WTC11 (cell line): ENCODE measurements at regions not wholly inside any gene's neighbourhood (a gene's known extent, or its start where the extent isn't known, plus 50 kb on each side); places are given as distances from the start of the nearest gene placed in this dataset.

Source experiments
- ATAC-seq: fragments of 200-7000 bp; cut with Tn5 transposase; 2 replicates; pipeline ENCODE4 v1.10.0; 2021; ENCODE audit warnings: mild to moderate bottlenecking, moderate library complexity
- CTCF ChIA-PET: fragments of 300-600 bp; sonication (Branson Sonifier 250); formaldehyde crosslinking; loops from one replicate; lab custom pipeline; 2021; ENCODE audit warnings: antibody characterized with exemption; lab: Charles Lee
- POLR2A ChIA-PET: fragments of 350-600 bp; sonication (Branson Sonifier 250); formaldehyde crosslinking; loops from one replicate; lab custom pipeline; 2021; ENCODE audit warnings: antibody characterized with exemption; lab: Charles Lee
- DNase-seq: peaks from one replicate; pipeline ENCODE4 v3.0.0; 2021; ENCODE audit warnings: low spot score
- H3K27ac Mint-ChIP-seq: 2 replicates; pipeline ENCODE4 v1.8.0; 2021; ENCODE audit warnings: mixed read lengths
- H3K27me3 Mint-ChIP-seq: 2 replicates; pipeline ENCODE4 v1.8.0; 2021; ENCODE audit warnings: low read depth, mild to moderate bottlenecking, moderate library complexity, mixed read lengths
- H3K36me3 Mint-ChIP-seq: 2 replicates; pipeline ENCODE4 v1.8.0; 2021; ENCODE audit warnings: mixed read lengths
- H3K4me1 Mint-ChIP-seq: 2 replicates; pipeline ENCODE4 v1.8.0; 2022; ENCODE audit warnings: mixed read lengths
- H3K4me3 Mint-ChIP-seq: 2 replicates; pipeline ENCODE4 v1.8.0; 2021; ENCODE audit warnings: mild to moderate bottlenecking, moderate library complexity, mixed read lengths
- H3K9me3 Mint-ChIP-seq: 2 replicates; pipeline ENCODE4 v1.8.0; 2021; ENCODE audit warnings: mixed read lengths
- ATF1 ChIP-seq: sonication (generic); formaldehyde crosslinking; IDR thresholded peaks from 2 replicates; pipeline ENCODE4 v1.8.1; 2023; ENCODE audit warnings: mild to moderate bottlenecking, moderate library complexity, missing genetic modification reagents
- ATF3 ChIP-seq: sonication (generic); formaldehyde crosslinking; conservative IDR thresholded peaks from 2 replicates; pipeline ENCODE4 v1.8.1; 2022; ENCODE audit warnings: mild to moderate bottlenecking, missing genetic modification reagents
- ATF6 ChIP-seq: sonication (generic); formaldehyde crosslinking; IDR thresholded peaks from 2 replicates; pipeline ENCODE4 v1.8.1; 2023; ENCODE audit warnings: mild to moderate bottlenecking, missing genetic modification reagents
- E2F4 ChIP-seq: sonication (generic); formaldehyde crosslinking; IDR thresholded peaks from 2 replicates; pipeline ENCODE4 v1.8.1; 2022; ENCODE audit warnings: low read depth, mild to moderate bottlenecking, moderate library complexity, missing genetic modification reagents, borderline replicate concordance
- ERG ChIP-seq: fragments of 250-450 bp; sonication (Bioruptor Pico); IDR thresholded peaks from 2 replicates; pipeline ENCODE4 v1.8.0; 2021; ENCODE audit warnings: mild to moderate bottlenecking
- ESRRA ChIP-seq: sonication (generic); formaldehyde crosslinking; IDR thresholded peaks from 2 replicates; pipeline ENCODE4 v1.8.1; 2022; ENCODE audit warnings: mild to moderate bottlenecking, missing genetic modification reagents, borderline replicate concordance
- FOXJ3 ChIP-seq: sonication (generic); formaldehyde crosslinking; IDR thresholded peaks from 2 replicates; pipeline ENCODE4 v1.9.0; 2021; ENCODE audit warnings: missing genetic modification reagents, mild to moderate bottlenecking, borderline replicate concordance
- HMGXB4 ChIP-seq: sonication (generic); formaldehyde crosslinking; IDR thresholded peaks from 2 replicates; pipeline ENCODE4 v1.8.1; 2023; ENCODE audit warnings: mild to moderate bottlenecking, moderate library complexity, missing genetic modification reagents
- IRF1 ChIP-seq: sonication (generic); formaldehyde crosslinking; IDR thresholded peaks from 2 replicates; pipeline ENCODE4 v1.8.0; 2023; ENCODE audit warnings: missing genetic modification reagents
- MAX ChIP-seq: sonication (generic); formaldehyde crosslinking; IDR thresholded peaks from 2 replicates; pipeline ENCODE4 v1.8.0; 2022; ENCODE audit warnings: mild to moderate bottlenecking, missing genetic modification reagents
- NR1H2 ChIP-seq: sonication (generic); formaldehyde crosslinking; IDR thresholded peaks from 2 replicates; pipeline ENCODE4 v1.9.0; 2021; ENCODE audit warnings: mild to moderate bottlenecking, moderate library complexity, missing genetic modification reagents
- ZMAT4 ChIP-seq: fragments of 250-450 bp; sonication (Bioruptor Pico); IDR thresholded peaks from 2 replicates; pipeline ENCODE4 v1.9.0; 2021; ENCODE audit warnings: mild to moderate bottlenecking
- ZNF121 ChIP-seq: sonication (generic); formaldehyde crosslinking; IDR thresholded peaks from 2 replicates; pipeline ENCODE4 v1.8.0; 2023; ENCODE audit warnings: missing genetic modification reagents
- ZNF219 ChIP-seq: sonication (generic); formaldehyde crosslinking; IDR thresholded peaks from 2 replicates; pipeline ENCODE4 v1.8.0; 2023; ENCODE audit warnings: missing genetic modification reagents, mild to moderate bottlenecking, borderline replicate concordance
- ZNF281 ChIP-seq: sonication (generic); formaldehyde crosslinking; IDR thresholded peaks from 2 replicates; pipeline ENCODE4 v1.8.0; 2023; ENCODE audit warnings: mild to moderate bottlenecking, missing genetic modification reagents
- ZNF317 ChIP-seq: sonication (generic); formaldehyde crosslinking; IDR thresholded peaks from 2 replicates; pipeline ENCODE4 v1.8.1; 2023; ENCODE audit warnings: low read depth, mild to moderate bottlenecking, moderate library complexity, missing genetic modification reagents, borderline replicate concordance
- ZNF425 ChIP-seq: fragments of 250-450 bp; sonication (Bioruptor Pico); conservative IDR thresholded peaks from 2 replicates; pipeline ENCODE4 v1.9.0; 2021; ENCODE audit warnings: mild to moderate bottlenecking
- ZNF512 ChIP-seq: sonication (generic); formaldehyde crosslinking; IDR thresholded peaks from 2 replicates; pipeline ENCODE4 v1.8.1; 2022; ENCODE audit warnings: missing genetic modification reagents, borderline replicate concordance

GRCh38 chr7:85474234-85474633, 287.4 kb upstream of the SEMA3D start (continued):
- TF ChIP-seq ATF6 (CRISPR knock-in tag) (no peak), ERG (no peak), HMGXB4 (CRISPR knock-in tag) (no peak)
- TF ChIP-seq, all 79 proteins: peak for 0

- Mint-ChIP-seq H3K4me1 (no peaks in the 10 kb centered on the region), H3K9me3 (no peaks in the 10 kb centered on the region), H3K36me3 (no peaks in the 10 kb centered on the region), H3K27ac (no peak overlapping the region), H3K27me3 (no peaks in the 10 kb centered on the region), H3K4me3 (no peak overlapping the region)
- ATAC-seq, result no peak
- DNase-seq, result no peak
- POLR2A ChIA-PET, result no interaction called here
- CTCF ChIA-PET, result no interaction called here
- TF ChIP-seq E2F4 (CRISPR knock-in tag) (no peak), ZNF281 (CRISPR knock-in tag) (no peak), ZNF121 (CRISPR knock-in tag) (no peak), ZNF219 (CRISPR knock-in tag) (no peak), MAX (CRISPR knock-in tag) (no peak), ZNF425 (no peak), ZNF512 (CRISPR knock-in tag) (no peak), HMGXB4 (CRISPR knock-in tag) (no peak), ZMAT4 (CRISPR knock-in tag) (no peak), NR1H2 (no peak), ATF3 (CRISPR knock-in tag) (no peak), ESRRA (no peak), ZNF317 (CRISPR knock-in tag) (no peak), IRF1 (CRISPR knock-in tag) (no peak), ATF1 (CRISPR knock-in tag) (no peak), FOXJ3 (no peak)
Measured at GRCh38 chr7:85471740-85472139, 284.9 kb upstream of the SEMA3D start.
